ENCODE measurements at regions not wholly inside any gene's neighbourhood (a gene's known extent, or its start where the extent isn't known, plus 50 kb on each side); places are given as distances from the start of the nearest gene placed in this dataset.

DNA sequence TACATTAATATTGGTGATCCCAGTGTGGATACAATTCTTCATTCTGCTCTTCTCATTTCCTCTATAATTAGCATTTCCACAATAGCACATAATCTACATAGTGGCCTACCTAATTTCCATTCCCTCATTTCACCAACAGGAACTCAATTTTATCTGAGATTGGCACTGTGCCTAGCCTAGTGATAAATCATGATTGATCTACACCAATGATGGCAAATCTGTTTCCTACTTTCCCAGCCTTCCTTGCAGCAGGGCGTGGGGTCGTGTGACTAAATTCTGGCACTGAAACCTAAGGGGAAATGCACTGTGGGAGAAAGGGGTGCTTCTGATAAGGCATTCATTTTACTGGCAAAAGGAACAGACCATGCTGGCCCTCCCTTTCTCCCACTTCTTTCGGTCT is 66.6 kb upstream of the TOM1L1 start:
- H3K27me3 ChIP-seq (ENCODE audit: insufficient read depth, low read depth): peaks cover 6% of the 10 kb centered on the region; the same call in 1 of the 2 replicates
- H3K4me2 ChIP-seq: no peak overlapping the region
- no peak overlapping the region for H3K4me3 ChIP-seq
- no peaks in the 10 kb centered on the region for H3F3A ChIP-seq (ENCODE audit: insufficient read depth, low read depth)
- no peak for DNase-seq
- H3K27ac ChIP-seq: no peak overlapping the region
- BruUV-seq (replicated peaks): no TSS peak
- TF ChIP-seq EZH2 (IDR thresholded peaks at IDR 0.05; ENCODE audit: low read depth): no peak
- TF ChIP-seq CTCF (conservative IDR thresholded peaks at IDR 0.05): no peak
- no peaks in the 10 kb centered on the region for H4K20me1 ChIP-seq (ENCODE audit: insufficient read depth)
- POLR2A ChIA-PET (ENCODE audit: unreplicated experiment): no interaction called here
- no peak overlapping the region for H2AFZ ChIP-seq
- no peaks in the 10 kb centered on the region for H3K9me2 ChIP-seq (ENCODE audit: insufficient read depth)
- H3K9me3 ChIP-seq (ENCODE audit: insufficient read depth, low read depth): no peaks in the 10 kb centered on the region
- CTCF ChIA-PET: no interaction called here
- H3K79me2 ChIP-seq (ENCODE audit: low read depth): no peaks in the 10 kb centered on the region
- no peaks in the 10 kb centered on the region for H3K4me1 ChIP-seq (replicated peaks; ENCODE audit: insufficient read depth)
- intact Hi-C loops (cut with micrococcal nuclease; ENCODE audit: unreplicated experiment): no loop called here
- H3K36me3 ChIP-seq (ENCODE audit: low read depth): no peaks in the 10 kb centered on the region

GRCh38 chr17:54835015-54835414 is 65.6 kb upstream of the TOM1L1 start:
- no peaks in the 10 kb centered on the region for H3K79me2 ChIP-seq (ENCODE audit: low read depth)
- H3K4me1 ChIP-seq (replicated peaks; ENCODE audit: insufficient read depth): no peaks in the 10 kb centered on the region
- no peaks in the 10 kb centered on the region for H3K9me3 ChIP-seq (ENCODE audit: insufficient read depth, low read depth)
- no peaks in the 10 kb centered on the region for H4K20me1 ChIP-seq (ENCODE audit: insufficient read depth)
- no peak for DNase-seq
- no peaks in the 10 kb centered on the region for H3K9me2 ChIP-seq (ENCODE audit: insufficient read depth)
- no peak overlapping the region for H3K27ac ChIP-seq
- no peak overlapping the region for H2AFZ ChIP-seq
- no peak overlapping the region for H3K4me3 ChIP-seq
- no peaks in the 10 kb centered on the region for H3F3A ChIP-seq (ENCODE audit: insufficient read depth, low read depth)
- no peak overlapping the region for H3K4me2 ChIP-seq
- ChIA-PET CTCF (no interaction called here), POLR2A (ENCODE audit: unreplicated experiment) (no interaction called here)
- no peak for TF ChIP-seq EZH2 (IDR thresholded peaks at IDR 0.05; ENCODE audit: low read depth)
- TF ChIP-seq CTCF (conservative IDR thresholded peaks at IDR 0.05): no peak
- no TSS peak for BruUV-seq (replicated peaks)
- H3K27me3 ChIP-seq (ENCODE audit: insufficient read depth, low read depth): peaks cover 6% of the 10 kb centered on the region; the same call in 1 of the 2 replicates
- no peaks in the 10 kb centered on the region for H3K36me3 ChIP-seq (ENCODE audit: low read depth)
- intact Hi-C loops (cut with micrococcal nuclease; ENCODE audit: unreplicated experiment): no loop called here

GRCh38 chr17:54836723-54837462 is 63.8 kb upstream of the TOM1L1 start:
- intact Hi-C loops (cut with micrococcal nuclease; ENCODE audit: unreplicated experiment): no loop called here
- Histone ChIP-seq H3K27ac (no peak overlapping the region), H3K79me2 (ENCODE audit: low read depth) (no peaks in the 10 kb centered on the region), H2AFZ (no peak overlapping the region), H4K20me1 (ENCODE audit: insufficient read depth) (no peaks in the 10 kb centered on the region), H3K9me2 (ENCODE audit: insufficient read depth) (no peaks in the 10 kb centered on the region), H3K4me3 (no peak overlapping the region), H3K36me3 (ENCODE audit: low read depth) (no peaks in the 10 kb centered on the region), H3F3A (ENCODE audit: insufficient read depth, low read depth) (no peaks in the 10 kb centered on the region), H3K9me3 (ENCODE audit: insufficient read depth, low read depth) (no peaks in the 10 kb centered on the region), H3K4me2 (no peak overlapping the region), H3K27me3 (ENCODE audit: insufficient read depth, low read depth) (peaks cover 6% of the 10 kb centered on the region; the same call in 1 of the 2 replicates), H3K4me1 (replicated peaks; ENCODE audit: insufficient read depth) (no peaks in the 10 kb centered on the region)
- TF ChIP-seq EZH2 (IDR thresholded peaks at IDR 0.05; ENCODE audit: low read depth) (no peak), CTCF (conservative IDR thresholded peaks at IDR 0.05) (no peak)
- ChIA-PET CTCF (no interaction called here), POLR2A (ENCODE audit: unreplicated experiment) (no interaction called here)
- no TSS peak for BruUV-seq (replicated peaks)
- DNase-seq: no peak
